Suppressor macrophage (primary cell): ENCODE measurements at regions not wholly inside any gene's neighbourhood (a gene's known extent, or its start where the extent isn't known, plus 50 kb on each side); places are given as distances from the start of the nearest gene placed in this dataset.

Experiments
- DNase-seq, 4 experiments: peaks; one replicate each; pipeline ENCODE4 v3.0.0-alpha.2; 2020 to 2022

DNA sequence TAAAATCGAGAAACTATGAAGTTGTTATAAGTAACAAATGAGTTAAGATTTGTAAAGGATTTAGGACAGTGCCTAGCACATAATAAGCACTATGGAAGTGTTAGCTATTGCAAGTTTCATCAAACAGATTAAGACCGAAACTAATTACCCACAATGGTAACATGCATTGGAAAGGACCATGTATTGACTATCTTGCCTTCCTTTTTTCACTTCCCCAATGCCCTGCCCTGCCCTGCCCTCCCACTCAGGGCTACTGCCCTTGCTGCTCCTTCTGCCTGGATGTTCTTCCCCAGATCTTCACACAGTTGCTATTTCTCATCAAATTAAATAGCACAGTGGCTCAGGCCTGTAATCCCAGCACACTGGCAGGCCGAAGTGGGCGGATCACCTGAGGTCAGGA is 202.1 kb upstream of the PSMD7 start:
- peak; percentile 28 to 67 (median 58) for DNase-seq

DNA sequence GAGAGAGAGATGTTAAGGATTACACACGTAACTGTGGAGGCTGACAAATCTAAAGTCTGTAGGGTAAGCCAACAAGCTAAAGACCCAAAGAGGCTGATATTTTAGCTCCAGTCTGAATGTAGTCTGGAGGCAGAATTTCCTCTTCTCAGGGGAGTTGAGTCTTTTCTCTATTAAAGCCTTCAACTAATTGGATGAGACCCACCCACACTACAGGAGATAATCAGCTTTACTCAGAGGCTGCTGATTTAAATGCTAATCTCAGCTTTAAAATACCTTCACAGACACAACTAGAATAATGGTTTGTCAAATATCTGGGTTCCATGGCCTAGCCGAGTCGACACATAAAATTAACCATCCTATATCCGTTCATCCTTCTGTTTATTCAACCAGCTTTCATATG is 204.3 kb upstream of the PSMD7 start:
- no peak for DNase-seq

DNA sequence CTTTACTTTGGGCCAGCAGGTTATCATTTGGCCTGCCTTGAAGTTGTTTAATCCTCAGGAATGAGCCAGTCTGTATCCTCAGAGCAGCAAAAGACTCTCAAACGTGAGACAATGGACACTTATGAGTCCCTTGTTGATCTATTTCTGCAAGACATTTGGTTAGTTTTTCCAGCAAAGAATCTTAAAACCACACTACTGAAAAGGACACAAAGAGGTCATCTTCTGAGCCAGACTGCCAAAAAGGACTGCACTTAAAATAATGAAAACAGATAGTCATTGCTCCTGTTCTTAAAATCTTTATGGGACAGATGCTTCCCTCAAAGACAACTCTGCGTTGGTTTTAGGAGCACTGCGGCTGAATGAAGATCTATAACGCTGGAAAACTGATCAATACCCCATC is 205.7 kb upstream of the PSMD7 start:
- DNase-seq: no peak

DNA sequence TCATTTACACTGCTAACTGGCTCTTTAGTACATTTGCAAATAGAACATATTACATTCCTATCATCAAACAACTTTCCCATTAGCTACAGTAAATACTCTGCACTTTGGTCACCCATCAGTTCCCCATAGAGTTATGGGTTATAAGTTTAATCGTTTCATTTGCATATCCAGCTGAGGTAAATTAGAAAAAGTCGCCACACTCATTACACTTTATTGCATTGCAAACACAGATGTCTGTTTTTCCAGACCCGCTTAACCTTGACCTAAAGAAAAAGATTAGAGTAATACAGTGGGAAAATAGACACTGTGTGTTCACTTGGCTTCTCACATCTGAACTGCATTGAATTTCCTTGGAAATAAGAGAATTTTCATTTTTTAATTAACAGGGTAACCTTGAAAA is 213.1 kb upstream of the PSMD7 start:
- DNase-seq: no peak

DNA sequence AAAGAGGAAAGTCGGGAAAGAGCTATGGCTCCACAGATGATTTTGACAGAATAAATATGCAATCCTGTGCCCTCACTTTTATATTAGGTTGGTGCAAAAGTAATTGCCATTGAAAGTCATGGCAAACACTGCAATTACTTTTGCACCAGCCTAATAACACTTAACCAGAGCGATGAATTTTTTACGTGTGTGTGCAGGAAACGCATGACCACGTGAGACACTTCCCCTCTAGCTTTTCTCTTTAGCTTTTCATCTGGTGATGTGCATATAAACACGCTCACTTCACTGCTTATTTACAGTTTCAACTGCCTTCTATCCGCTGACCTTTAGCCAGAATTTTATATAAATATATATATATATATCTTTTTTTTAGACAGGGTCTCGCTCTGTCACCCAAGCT is 216.3 kb upstream of the PSMD7 start:
- no peak for DNase-seq

DNA sequence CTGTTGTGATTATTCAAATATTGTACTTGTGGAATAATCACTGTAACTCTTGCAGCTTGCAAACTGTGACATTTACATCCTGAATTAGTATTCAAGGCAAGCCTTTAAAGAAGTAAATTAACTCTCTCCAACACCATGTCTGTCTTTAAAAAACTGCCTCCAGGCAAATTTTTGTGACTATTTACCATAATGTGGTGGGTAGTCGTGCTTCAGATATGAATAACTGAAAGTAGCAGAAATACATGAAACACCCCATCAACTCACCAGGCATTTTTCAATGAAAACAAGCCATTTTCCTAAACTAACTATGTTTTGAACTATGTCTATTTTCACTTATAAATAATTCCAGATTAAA is 217.4 kb upstream of the PSMD7 start:
- DNase-seq: no peak

DNA sequence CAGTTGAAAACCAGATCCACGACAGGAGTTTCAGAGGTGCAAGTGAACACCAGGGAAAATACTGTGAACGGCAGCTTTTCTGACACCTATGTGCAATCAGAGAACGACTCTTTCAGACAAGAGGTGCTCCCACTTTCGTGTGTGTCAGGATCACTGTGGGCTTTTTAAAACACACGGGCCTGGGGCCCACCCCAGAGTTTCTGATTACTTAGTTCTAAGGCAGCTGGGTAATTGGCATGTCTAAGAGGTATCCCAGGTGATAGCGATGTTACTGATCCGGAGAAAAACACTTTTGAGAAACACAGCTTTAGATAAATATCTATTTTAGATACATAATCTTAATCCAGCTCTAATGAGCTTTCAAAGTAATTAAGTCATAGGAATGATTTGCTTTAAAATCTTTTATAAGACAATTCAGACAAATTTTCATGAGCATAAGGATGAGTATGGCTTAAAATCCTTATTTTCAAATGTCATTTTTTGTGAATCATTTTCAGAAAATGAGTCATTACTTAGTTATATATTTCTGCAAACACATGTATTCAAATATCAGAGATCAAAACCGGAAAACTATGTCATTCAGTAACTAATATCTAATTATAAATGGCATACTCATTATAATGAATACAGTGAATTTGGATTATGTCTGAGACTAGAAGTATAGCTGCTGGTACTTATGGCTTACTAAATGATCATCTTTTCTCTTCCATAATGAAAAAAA is 217.9 kb upstream of the PSMD7 start:
- DNase-seq: no peak

DNA sequence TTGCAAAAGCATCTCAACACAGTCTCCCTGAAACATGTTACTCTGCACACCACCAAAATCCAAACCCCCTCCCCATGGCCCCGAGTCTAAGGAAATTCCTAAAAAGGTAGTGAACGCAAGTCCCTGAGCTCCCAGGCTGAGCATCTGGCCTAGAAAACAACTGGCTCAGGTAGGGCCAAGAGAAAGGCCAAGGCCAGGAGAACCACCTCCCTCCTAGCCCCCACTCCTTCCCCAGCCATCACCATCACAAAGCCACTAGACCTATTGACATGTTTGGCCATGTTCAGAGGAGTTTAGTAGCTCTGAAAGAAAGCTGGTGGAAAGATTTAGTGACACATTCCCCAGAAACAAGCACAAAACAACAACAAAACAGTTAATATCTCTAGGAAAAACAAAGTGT is 220.0 kb upstream of the PSMD7 start:
- DNase-seq: no peak

DNA sequence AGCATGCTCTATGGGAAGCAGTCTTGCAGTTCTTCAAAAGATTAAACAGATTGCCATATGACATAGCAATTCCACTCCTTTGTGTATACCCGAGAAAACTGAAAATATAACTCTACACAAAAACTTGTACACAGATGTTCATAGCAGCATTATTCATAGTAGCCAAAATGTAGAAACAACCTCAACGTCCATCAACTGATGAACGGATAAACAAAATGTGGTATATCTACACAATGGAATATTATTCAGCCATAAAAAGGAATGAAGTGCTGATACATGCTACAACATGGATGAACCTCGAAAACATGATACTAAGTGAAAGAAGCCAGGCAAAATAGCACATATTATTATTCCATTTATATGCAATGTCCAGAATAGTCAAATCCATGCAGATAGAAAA is 221.2 kb upstream of the PSMD7 start:
- no peak for DNase-seq

DNA sequence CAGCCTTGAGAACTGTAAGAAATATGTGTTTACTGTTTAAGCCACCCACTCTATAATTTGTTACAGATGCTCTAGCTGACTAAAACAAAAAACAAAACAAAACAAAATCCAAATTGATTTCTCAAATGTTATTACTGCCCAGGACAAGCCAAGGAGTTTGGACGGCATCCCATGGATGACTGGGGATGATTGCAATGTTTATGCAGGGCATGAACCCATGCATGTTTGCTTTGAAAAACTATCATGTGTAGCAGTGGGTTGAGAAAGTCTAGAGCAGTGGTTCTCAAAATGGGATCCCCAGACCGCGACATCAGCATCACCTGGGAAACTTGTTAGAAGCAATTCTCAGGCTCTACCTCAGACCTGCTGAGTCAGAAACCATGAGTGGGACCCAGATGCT is 223.2 kb upstream of the PSMD7 start:
- DNase-seq: no peak

DNA sequence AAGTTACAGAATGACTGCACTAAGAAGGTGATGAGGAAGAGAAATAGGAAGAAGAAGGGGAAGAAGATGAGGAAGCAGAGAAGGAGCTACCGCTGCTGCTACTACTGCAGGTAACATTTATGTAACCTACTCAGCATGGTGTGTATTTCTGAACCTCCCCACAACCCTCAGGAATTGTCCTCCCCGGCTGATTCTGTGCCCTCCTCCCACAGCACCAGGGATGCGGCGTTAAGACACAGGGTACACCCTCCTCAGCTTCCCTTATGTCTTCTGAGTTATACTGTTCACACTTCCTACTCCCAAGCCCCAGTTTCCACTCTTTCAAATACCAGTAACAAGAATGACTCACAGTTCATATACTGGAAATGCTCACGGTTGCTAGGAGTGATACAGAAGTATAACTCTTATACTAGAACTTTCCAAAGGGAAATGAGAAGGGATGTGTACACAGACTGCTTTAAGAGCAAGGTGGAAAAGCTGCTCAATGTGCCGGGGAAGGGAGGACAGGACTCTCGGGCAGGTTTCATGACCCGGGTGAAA is 224.5 kb upstream of the PSMD7 start:
- DNase-seq: no peak

DNA sequence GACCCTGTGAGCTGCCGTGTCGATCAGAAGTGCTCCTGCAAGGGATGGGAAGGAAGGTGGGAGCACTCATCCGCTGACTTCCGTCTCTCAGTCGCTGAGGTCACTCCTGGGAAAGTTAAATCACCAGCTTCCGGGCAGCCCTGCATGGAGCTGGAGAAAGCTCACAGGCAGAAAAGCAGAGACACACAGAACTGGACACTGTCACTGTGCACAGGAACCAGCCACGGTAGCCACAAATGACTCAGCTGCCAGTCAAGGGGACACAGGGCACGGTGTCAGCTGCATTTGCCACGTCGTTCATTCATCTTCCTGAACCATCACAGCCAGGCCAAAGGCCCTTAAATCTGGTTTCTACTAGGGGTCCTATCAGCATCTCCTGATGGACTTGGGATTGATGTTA is 226.4 kb upstream of the PSMD7 start:
- DNase-seq: no peak

DNA sequence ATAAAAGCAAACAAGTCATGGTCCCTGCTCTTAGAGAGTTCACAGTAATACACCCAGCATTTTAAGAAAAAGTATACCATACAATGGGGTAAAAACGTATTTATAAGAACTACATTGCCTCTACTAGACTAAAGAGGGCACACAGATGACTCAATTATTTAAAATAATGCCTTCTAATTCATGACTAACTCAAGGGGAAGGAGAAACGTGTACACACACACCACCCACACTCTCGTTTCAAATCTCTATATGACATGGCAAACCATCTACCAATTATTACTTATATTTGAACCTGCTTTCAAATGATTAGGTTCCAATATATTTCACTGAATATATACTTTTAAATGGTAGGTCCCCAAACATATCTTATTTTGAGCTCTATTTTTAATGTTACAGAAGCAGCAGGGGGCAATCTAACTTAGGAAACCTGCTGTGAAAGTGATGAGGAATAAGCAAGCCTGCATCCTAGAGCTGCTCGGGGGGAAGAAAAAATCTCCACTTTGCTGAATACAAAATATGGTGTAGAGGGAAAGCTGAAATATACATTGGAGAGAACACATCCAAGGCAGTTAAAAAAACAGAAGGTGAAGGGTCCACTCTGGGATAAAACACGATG is 232.4 kb upstream of the PSMD7 start:
- DNase-seq: no peak

DNA sequence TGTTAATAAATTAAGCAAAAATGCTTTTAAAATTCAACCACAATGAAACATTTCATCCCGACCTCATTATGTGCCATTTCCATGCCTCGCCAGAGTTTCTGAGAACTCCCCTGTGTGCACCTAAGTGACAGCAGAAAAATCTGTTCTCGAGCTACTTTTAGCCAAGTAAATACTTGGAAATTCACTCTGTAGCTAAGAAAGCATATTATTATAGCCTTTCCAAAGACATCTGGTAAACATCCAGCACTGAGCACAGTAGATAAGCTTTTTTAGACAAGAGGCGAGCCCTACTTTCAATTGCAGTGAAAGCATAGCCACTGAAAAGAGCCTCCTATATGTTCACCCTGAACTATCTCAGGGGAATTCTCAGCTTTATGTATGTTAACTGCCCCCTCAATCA is 242.8 kb upstream of the PSMD7 start:
- DNase-seq: no peak

DNA sequence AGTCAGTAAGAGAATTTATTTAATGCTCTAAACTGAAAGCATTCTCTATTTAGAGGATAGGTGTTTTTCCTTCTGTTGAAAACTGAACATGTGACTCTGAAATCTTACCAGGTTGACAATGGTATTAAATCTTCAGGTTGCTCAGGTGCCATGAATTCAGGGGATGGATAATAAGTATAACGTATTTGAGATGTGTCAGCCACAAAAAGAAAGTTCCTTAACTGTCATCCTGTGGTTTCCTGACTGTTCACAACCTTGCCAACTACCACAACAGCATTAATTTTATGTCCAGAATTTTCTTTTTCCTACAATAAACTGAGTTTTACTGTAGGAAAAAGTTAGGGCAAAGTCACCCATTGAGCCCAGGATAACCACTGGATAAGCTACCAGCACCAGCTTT is 243.3 kb upstream of the PSMD7 start:
- no peak for DNase-seq

DNA sequence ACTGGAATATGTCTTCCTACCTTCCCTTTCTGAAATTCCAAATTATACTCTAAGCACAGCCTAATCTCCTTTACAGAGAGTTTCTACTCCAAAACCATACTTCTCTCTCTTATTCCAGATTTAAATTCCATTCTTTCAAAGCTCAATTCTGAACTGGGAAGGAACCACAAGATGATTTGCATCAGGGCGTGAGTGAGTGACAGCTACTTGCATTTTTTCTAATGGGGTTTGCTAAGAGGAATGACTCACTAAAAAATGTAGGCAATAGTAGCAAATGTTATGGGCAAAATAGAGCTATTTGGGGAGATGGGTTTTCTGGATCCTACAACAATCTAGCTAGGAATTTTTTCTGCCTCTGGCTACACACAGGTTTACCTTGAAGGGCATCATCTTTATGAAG is 244.6 kb upstream of the PSMD7 start:
- peak in 3 of 4 experiments; percentile 2 to 26 (median 7) for DNase-seq

DNA sequence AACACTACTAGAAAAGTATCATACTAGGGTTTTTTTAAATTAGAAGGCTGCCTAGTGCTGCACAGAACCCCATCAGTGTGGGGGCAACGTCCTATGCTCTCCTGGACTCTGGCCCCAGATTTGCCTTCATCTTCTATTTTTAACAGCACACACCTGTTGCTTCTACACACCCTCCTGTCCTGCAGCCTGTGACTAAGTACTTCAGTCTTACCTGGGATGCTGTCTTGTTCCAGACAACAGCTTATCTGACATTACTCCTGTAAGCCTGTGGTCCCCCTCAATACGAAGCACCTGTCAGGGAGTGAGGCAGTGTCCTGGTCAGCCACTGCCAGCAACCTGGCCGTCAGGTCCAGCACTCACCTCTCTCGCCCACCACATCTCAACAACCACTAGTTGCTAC is 247.6 kb upstream of the PSMD7 start:
- no peak for DNase-seq

DNA sequence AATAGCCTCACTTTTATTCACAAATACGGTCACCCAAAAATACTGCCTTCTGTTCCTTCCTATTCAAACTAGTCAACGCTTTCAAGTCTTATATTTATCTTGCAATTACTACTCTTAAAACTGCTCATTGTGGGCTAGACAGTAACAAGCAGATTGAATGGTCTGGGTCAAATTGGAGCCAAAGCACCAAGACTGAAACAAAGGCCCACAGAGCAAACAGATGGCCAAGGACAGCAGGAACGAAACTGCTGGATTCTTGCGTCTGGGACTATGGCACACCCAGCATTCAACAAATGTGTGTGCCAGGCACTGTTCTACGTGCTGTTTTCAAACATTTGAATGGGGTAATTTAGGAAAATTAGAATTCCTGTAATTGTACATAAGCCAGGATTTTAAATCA is 250.1 kb upstream of the PSMD7 start:
- no peak for DNase-seq

DNA sequence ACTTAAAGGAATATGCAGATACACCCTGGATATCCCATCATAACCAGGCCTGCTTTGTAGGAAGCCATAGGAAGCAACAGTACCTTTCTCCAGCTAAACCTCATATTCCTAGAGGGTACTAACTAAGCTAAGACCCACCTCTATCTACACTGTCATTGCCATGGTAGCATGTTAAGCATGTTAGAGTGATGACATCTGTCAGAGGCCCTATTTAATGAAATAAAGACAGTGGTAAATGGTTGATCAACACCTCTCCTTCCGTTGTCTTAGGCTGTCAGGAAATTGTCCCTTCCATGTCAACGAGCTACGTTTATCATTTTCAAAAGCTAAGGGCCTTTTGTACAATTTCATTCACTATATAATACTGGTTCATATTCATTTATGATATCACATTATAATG is 251.1 kb upstream of the PSMD7 start:
- DNase-seq: no peak

DNA sequence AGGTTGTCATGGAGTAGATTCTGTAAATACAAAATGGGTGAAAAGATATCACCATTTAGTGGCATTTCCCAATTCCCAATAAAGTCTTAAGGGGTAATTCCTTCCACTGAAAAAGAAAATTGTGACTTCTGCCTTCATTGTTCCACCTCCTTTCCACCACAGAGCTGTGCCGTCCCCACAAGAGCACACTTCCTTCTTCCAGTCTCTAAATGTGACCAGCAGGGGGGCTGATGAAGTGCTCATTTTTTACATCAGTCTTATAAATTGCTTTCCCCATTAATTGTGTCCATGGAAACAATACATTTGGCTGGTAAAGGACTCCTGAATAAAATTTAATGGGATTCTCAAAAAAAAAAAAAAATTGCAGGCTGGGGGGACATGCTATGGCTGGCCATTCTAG is 260.8 kb upstream of the PSMD7 start:
- peak; percentile 4 to 53 (median 34) for DNase-seq

DNA sequence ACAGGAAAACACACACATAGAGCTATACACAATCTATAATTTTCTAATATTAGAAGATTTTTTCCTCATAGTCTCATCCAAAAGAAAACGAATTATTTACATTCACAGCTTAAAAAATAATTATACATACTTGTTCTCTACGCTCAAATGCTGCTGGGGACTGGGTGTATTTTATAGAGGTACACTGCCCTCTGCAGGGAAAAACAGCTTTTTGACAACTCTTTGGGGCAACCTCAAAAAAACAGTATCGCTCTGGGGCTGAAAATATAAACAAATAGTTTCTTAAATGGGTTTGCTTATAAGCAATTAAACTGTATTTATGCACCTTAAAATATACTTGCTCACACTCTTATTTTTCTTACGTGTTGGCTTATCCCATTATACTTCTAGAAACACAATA is 261.8 kb upstream of the PSMD7 start:
- DNase-seq: peak in 2 of 4 experiments; percentile 7 to 14

DNA sequence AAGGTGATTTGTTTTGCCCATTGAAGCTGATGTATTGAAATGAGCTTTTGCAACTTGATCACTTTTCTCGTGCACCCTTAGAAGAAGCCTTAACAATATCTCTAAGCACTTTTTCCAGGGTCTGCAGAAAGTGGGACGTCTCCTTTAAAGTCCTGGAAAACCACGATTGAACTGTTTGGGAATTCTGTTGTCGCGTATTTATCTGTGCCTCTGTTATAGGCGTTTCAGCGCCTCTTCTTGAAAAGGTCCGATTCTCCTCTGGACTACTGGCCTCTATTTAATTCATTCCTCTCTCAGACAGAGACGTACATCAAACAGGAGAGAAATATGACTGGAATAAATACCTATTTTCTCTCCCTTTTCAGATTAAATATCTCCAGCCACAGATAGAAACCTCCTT is 262.4 kb upstream of the PSMD7 start:
- DNase-seq: no peak

DNA sequence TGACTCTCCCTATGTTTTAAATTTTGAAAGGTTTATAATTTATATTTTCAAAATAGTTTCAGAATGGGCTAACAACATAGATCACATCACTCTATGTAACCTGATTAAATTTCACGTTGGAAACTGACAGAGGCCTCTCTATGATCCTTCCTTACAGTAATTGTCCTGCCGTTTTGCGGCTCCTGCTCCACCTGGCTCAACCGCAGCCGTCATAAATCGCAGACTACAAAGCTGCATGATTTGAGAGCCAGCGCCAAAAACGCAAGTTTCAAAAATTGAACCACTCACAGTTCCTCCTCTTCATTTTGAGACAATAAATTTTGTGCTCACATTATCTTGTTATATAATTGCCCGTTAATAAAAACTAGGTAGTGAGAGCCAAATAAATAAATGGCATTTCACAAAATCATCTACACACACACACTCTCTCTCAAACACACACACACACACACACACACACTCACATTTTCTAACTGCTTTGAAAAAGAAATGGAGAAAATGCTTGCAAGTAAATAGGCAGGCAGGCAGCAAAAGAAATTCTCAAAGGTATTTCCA is 263.1 kb upstream of the PSMD7 start:
- DNase-seq: no peak

DNA sequence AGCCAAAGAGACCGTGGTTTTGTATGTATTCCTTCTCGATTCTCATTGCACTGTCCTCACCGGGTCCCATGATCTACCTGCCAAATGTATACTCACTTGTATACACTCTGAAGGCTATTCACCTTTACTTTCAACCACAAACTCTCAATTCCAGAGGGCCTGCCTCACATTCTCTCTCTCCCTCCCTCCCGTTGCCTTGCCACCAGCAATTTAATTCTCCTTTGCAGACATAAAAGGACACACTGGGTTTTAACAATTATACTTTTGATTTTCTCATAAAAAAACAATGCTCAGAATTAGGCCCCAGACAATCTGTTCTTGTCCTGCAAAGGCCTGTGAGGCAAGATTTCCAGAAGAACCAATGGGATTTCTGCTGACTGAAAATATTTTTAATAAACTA is 265.1 kb upstream of the PSMD7 start:
- DNase-seq: no peak
